SW480 (cell line): ENCODE measurements at regions not wholly inside any gene's neighbourhood (a gene's known extent, or its start where the extent isn't known, plus 50 kb on each side); places are given as distances from the start of the nearest gene placed in this dataset.
"Not testable (repeated sequence)": the region's sequence is repeated elsewhere in the genome, so short reads cannot be mapped to it uniquely, and the experiment has no call there.

Experiments
- DNase-seq: peaks from one replicate; pipeline ENCODE4 v3.0.0-alpha.2; 2016; ENCODE audit warnings: low spot score

DNA sequence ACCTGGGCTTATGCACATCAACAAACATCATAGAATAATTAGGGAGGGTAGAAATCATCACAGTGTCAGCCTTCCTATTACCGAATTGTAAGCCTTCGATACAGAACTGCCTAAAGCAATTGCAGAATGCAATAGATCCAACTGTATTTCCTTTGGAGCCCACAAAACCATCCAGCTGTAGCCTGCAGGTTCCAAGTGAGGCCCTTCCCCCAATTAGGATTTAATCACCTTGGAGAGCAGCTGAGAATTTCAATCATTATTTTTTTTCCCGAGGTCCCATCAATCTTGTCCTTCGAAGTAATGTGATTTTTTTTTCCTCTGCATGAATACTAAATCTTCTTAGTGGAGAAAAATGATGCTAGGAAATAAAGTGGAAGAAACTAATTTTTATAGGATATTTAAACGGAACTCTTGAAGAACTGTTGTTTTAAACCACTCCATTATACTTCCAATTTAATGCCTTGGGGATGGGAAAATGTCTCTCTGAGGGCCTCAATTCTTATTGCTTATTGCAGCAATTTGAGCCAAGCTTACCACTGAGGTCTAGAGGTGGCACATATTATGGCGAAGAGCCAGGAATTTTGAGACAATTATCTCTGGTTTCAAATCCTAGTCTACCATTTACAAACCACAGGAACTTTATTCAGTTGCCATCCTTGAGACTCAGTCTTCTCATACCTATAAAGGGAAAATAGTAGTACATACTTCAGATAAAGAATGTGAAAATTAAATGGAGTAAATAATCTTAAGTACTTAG, 953.4 kb upstream of the IGFBP7 start:
- no peak for DNase-seq

DNA sequence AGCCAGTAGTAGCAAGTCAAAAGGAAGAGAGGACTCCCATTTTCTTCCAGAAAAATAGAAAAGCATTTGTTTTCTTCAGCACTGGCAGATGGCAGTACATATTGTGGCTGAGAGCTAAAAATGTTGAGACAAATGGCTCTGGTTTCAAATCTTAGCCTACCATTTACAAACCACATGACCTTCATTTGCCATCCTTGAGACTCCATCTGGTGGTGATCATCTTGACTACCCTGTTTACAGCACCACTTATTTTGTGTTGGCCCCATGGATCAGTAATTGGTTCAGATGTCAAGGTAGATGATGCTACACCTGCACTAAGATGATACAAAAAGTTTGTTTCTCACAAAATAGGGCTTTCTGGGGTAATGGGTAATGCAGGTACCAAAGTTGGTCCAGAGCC, 951.8 kb upstream of the IGFBP7 start:
- DNase-seq: no peak

DNA sequence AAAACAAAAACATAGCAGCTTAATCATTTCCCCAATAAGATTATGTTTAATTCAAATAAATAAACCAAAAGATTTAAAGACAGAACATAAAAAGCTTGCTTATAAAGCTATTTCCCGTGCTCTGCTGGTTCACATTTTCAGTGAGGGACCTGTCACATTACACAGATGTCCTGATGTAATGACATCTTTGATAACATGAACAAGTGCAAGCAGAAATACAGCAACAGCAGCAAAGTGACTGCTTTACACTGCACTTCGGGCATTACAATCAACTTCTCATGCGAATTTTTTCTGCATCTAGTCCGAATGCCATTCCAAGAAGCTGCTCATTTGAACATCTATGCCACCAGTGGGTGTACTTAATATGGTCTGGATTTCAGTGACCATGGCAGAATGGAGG, 940.3 kb upstream of the IGFBP7 start:
- DNase-seq: no peak

DNA sequence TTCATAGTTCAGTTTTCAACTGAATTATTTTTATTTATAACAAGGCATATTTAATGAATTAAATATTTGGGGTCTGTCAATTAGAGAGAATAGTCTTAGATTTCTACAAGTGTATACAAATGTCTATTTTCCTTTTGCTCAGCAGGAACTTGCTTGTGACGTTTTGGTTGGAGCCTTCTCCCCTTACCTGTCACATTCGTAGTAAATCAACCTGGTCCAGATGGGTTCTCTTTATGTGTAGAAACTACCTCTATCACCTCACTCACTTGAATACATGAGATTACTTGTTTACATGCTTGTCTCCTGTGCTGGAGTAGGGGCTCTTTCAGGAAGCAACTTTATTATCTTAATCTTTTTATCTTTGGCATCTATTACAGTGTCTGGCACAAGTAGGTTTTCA, 938.3 kb upstream of the IGFBP7 start:
- DNase-seq: no peak

DNA sequence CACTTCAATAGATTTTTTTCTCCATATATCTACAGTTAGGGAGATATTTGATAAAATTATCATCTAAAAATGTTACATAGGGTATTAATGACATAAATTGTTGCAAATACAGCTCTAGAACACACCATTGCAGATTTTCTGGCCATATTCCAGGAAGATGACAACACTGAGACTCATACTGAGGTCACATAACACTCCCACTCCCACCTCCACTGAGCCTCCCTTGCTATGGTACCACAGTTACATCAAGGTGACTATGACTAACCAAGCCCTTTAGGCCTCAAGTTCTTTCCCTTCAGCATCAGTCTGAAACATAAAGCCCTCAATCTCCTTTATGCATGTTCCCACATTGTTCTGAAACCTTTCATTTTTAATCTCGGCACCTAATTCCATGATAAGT, 932.0 kb upstream of the IGFBP7 start:
- no peak for DNase-seq

DNA sequence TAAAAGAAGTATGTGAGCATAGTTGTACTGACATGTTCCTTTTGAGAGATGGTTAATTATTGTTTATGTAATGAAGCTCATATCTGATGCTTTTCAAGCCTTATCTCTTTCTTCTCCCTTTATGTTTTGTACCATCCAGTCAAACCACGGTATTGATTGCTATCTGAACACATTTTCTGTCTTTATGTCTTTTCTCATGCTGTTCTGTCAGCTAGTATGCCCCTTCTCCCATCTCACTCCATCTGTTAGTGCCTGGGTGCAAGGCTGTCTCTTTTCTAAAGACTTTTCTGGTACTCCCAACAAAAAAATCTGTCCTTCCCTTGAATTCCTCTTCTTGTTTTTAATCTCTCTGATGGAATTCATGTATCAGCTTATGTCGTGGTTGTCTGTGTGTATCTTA, 883.8 kb upstream of the IGFBP7 start:
- DNase-seq: no peak

DNA sequence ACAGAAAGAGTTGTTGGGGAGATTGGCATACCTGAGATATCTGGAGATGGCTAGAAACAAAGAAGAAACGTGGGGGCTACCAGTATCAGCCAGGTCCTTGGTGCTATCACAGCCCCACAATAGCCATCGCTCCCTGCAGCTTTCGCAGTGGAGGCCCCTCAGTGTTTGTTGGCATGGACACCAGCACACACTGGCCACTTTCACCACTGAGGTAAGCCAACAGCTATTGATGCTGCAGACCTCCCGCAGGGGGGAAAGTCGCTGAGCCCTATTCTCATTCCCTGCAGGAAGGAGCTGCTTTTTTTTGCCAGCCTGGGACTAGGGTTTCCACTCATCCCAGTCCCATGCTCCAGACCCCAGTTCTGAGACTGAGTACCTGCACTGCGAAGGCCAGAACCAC, 879.2 kb upstream of the IGFBP7 start:
- DNase-seq: no peak

DNA sequence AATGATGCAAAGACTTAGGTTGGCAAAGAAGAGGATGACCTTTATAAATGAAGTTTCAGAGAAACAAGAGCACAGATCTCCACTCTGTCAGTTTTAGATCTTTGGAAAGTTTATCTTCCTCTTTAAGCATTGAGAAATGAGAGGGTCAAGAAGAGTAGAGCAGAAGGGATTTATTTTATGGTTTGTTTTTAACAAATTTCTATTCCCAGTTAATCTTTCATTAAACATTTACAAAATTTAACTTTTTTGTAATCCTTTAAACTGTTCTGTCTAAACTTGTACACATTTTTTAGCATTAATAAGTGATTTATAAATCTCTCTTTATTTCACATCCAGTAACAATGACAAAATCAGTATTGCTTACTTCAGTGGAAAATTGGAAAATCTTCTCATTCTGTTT, 875.0 kb upstream of the IGFBP7 start:
- no peak for DNase-seq

DNA sequence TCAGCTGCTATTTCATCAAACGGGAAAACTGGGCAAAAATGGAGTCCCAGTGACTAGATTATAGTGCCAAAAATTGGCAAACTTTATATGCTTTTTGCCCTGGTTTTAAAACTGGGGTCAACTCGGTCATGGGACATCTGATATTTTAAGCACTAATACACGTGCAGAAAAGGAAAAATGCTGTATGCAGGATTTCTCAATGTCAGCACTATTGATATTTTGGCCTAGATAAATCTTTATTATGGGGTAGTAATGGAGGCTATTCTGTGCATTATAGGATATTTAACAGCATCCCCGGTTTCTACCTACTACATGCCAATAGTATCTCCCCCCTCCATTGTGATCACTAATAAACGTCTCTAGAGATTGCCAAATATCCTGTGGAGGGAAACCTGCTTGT, 870.9 kb upstream of the IGFBP7 start:
- no peak for DNase-seq

DNA sequence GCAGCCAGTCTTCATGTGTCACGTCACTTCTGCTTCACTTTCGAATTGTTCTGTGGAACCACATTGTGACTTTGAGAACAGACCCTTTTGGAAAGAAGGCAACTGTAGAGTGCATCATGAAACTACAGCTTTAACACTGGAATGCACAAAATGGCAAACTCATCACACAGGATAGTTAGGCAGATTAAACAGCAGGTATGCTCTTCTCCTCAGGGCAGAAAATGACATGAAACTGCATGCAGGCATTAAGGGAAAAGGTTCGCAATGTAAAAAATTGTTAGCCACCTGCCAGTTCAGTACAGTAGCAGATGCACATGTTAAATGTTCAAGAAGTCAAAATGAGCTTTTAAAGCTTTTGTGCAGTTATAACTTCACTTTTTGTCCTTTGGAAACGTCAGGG, 864.6 kb upstream of the IGFBP7 start:
- DNase-seq: no peak

DNA sequence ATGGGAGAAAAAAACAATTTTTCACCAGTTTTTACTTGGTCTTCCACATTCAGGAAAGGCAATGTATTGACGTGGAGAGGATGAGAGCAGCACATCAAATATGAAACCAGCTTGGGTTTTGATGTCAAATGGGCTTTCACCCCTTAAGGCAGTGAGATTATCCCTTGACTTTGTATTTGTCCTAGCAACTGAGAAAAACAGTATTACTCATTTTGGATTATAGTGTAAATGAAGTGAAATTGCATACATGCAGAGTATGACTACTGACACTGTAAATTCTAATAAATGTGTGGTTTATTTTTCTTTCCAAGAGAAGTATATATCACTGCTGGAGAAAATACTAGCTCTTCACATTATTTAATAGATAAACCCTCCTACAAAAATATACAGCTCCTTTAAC, 863.6 kb upstream of the IGFBP7 start:
- no peak for DNase-seq

DNA sequence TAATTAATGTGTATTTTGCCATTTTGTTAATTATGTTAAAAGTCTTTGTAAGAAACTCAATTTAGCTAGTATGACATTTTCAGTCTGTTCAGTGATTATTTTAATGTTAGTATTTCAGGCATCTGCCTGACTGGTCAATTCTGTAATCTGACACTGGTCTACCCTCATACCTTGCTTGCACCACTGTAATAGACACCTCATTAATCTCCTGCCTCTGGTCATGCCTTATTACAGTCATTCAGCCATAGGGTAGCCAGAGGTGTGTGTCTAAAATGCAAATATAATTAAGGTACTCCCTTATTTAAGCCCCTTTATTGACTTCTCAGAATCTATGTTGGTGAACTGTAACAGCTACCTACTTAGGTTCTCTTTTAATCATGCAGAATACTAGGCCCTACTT, 861.1 kb upstream of the IGFBP7 start:
- DNase-seq: no peak

DNA sequence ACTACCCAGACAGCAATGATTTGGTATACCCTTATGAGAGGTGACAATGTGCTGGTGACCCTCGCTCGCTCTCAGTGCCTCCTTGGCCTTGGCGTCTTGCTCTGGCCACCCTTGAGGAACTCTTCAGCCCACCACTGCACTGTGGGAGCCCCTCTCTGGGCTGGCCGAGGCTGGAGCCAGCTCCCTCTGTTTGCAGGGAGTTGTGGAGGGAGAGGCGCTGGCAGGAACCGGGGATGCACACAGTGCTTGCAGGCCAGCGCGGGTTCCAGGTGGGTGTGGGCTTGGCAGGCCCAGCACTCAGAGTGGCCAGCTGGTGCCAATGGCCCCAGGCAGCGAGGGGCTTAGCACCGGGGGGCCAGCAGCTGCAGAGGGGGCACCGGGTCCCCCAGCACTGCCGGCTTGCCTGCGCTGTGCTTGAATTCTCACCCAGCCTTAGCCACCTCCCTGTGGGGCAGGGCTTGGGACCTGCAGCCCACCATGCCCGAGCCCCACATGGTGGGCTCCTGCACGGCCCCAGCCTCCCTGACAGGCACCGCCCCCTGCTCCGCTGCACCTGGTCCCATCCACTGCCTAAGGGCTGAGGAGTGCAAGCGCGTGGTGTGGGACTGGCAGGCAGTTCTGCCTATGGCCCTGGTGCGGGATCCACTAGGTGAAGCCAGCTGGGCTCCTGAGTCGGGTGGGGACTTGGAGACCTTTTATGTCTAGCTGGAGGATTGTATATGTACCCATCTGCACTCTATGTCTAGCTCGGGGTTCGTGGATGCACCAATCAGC, 857.0 kb upstream of the IGFBP7 start:
- DNase-seq: no peak

DNA sequence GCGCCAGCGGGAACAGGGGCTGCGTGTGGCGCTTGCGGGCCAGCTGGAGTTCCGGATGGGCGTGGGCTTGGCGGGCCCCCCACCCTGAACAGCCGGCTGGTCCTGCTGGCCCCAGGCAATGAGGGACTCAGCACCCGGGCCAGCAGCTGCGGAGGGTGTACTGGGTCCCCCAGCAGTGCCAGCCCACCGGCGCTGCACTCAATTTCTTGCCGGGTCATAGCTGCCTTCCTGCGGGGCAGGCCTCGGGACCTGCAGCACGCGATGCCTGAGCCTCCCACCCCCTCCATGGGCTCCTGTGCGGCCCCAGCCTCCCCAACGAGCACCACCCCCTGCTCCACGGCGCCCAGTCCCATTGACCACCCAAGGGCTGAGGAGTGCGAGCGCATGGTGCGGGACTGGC, 855.2 kb upstream of the IGFBP7 start:
- not testable (repeated sequence) for DNase-seq

DNA sequence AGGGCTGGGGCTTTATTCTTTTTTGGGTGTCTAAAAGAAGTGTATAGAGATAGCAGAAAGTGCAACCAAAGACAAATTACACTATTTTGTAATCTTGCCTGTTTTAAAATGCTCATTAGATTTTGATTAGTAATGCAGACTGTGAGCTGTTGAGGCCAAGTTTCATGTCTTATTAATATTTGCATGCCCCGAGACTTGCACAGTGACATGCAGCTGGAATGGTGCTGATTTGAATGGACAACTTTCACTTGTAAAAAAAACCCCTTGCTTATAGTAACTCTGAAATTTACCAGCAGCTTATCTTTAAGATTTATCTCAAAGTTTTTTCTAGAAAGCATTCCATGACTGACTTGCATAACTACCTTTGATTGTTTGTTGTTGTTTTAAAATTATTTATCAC, 835.1 kb upstream of the IGFBP7 start:
- DNase-seq: no peak

DNA sequence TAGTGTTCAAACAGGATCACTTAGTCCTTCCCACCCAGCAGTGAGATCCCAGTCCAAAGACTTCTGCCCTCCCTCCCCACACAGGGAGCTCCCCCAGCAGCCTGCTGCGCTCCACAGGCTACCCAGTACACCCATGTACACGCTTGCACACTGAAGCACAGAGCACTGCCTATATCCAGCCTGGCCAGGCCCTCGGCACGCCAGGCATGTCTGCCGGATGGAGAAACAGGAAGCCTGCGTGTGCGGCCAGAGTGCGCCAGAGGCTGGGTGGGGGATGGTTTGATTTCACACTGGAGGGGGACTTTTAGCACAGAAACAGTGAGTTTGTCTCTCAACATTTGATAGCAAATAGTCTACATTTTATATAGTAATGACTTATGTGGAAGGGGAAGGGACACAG, 833.5 kb upstream of the IGFBP7 start:
- DNase-seq: no peak

DNA sequence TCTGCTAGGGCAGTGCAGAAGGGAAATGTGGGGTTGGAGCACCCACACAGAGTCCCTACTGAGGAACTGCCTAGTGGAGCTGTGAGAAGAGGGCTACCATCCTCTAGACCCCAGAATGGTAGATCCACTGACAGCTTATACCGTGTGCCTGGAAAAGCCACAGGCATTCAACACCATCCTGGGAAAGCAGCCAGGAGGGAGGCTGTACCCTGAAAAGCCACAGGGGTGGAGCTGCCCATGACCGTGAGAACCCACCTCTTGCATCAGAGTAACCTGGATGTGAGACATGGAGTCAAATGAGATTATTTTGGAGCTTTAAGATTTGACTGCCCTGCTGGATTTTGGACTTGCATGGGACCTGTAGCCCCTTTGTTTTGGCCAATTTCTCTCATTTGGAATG, 827.1 kb upstream of the IGFBP7 start:
- not testable (repeated sequence) for DNase-seq

DNA sequence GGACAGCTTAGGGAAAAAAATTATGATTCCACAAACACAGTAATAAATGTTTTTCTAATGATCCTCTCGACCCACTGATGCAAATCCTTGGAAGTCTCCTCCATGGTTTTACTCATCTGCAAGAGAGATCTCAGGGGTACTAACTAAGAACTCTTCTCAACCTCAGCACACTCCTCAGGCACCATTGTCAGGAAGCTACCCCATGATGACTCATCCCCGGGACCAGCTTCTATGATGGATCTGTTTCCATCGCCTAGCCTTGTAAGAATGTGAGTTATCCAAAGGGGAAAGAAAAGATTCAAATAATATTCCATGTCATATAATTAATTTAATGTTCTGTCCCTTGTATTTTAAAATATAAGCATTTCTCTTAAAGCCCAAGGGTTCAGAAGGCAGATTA, 816.1 kb upstream of the IGFBP7 start:
- no peak for DNase-seq

DNA sequence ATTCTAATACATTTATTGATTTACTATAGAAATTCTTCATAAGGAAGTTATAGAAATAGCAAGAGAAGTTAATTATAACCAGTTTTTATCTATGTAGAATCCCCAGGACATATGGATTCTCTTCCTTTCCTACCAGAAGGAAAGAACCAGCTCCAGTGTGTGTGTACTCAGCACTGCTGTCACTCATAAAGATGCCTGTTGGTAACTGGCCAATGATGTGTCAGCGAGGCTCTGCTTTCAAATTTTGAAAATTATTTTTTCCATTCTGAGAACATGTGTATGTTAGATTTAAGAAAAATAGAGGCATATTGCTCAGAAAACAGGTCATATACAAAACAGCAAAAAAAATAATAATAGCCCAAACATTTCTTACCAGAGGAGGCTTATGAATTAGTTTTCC, 814.8 kb upstream of the IGFBP7 start:
- DNase-seq: no peak

DNA sequence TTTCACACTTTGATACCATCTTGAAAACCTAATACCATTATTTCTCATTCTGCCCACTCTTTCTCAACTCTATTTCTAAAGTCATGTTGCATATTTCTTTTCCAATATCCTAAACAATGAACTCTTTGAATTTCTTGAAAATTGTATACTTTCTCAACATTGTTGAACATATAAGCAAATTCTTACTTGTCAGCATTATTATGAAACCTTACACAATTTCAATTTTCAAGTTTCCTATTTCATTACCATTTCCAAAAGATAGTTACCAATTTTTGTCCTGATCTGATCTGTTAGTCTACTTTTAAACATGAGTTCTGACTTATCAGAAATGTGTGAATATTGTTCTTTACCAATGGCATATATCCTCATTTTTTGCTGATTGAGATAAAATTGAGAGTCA, 806.3 kb upstream of the IGFBP7 start:
- no peak for DNase-seq

DNA sequence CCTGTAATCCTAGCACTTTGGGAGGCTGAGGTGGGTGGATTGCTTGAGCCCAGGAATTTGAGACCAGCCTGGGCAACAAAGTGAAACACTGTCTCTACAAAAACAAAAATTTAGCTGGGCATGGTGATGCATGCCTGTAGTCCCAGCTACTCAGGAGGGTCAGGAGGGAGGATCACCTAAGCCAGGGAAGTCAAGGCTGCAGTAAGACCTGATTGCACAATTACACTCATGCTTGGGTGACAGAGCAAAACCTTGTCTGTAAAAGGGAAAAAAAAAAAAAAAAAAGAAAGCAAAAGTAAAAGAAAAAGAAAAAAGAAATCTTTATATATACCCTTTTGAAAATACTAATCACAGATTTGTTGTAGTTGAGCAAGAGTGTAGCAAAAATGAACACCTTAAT, 801.0 kb upstream of the IGFBP7 start:
- DNase-seq: no peak

DNA sequence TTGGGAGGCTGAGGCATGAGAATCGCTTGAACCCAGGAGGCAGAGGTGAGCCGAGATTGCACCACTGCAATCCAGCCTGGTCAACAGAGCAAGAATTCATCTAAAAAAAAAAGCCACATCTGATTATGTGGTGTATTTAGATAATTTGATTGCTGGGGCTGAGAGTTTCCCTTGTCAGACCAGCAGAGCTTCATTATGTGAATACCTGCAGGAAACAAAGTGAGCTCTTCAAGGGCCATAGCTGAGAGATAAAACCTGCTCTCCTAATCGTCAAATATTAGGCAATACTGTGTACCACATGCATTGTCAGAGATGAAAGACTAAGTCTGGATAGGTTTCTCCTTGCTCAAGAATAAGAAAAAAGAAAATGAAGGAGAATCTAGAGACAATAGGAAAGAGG, 800.0 kb upstream of the IGFBP7 start:
- DNase-seq: no peak

DNA sequence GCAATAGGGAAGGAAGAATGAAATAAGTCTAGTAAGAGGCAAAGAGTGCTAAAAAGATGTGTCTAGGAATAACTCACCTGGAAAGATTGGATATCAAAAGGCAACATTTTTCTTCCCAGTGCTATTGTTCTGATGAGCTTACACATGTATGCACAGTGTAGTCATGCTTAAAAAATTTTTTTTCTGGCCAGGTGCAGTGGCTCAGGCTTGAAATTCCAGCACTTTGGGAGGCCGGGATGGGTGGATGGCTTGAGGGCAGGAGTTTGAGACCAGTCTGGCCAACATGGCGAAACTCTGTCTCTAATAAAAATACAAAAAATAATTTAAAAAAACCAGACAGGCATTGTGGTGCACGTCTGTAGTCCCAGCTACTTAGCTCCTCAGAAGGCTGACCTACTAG, 795.8 kb upstream of the IGFBP7 start:
- DNase-seq: no peak

DNA sequence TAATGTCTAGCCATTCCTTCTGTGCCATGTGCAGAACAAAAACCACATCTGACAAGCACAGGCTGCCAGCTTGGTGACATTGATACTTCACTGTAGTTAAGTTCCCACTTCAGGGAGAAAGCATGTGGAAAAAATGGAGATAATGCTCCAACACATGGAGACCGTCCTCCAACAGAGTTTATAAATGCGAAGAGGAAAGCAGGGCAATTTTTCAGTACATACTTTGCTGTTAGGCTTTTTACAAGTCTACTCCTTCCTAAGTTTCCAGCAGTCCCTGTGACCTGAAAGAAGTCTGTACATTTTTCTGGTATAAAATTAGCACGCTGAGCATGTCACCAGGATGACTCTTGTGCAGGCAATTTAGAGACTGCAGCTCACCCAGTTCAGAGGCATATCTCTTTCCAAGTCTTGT, 766.9 kb upstream of the IGFBP7 start:
- DNase-seq: no peak
